Lower lobe of right lung (tissue), 2 donors: ENCODE measurements at regions not wholly inside any gene's neighbourhood (a gene's known extent, or its start where the extent isn't known, plus 50 kb on each side); places are given as distances from the start of the nearest gene placed in this dataset.

Experiments used
- ATAC-seq, 2 donors: fragments of 200-7000 bp; cut with Tn5 transposase; one replicate each; pipeline ENCODE4 v1.9.1; 2020 to 2022; ENCODE audit warnings: mild to moderate bottlenecking in 2 of 2, moderate library complexity in 2 of 2
- DNase-seq: peaks from one replicate; pipeline ENCODE4 v3.0.0-alpha.2; 2020
- H3K27ac ChIP-seq: fragments of 200-600 bp; one replicate; pipeline ENCODE4 v1.8.0; 2022
- H3K27me3 ChIP-seq: fragments of 200-600 bp; one replicate; pipeline ENCODE4 v1.8.0; 2022; ENCODE audit warnings: low read depth
- H3K36me3 ChIP-seq: fragments of 200-600 bp; one replicate; pipeline ENCODE4 v1.8.0; 2022; ENCODE audit warnings: mild to moderate bottlenecking
- H3K4me1 ChIP-seq: fragments of 200-600 bp; one replicate; pipeline ENCODE4 v1.8.0; 2022
- H3K4me3 ChIP-seq: fragments of 200-600 bp; one replicate; pipeline ENCODE4 v1.8.0; 2022; ENCODE audit warnings: mild to moderate bottlenecking
- H3K9me3 ChIP-seq: fragments of 200-600 bp; one replicate; pipeline ENCODE4 v1.8.0; 2022
- intact Hi-C: fragments of 100-400 bp; cut with DNase I; formaldehyde crosslinking; loops from one replicate; pipeline ENCODE4 v1.11.0; 2022
- TF ChIP-seq, protein P1 (sequence below): fragments of 200-600 bp; IDR thresholded peaks from one replicate; pipeline ENCODE4 v1.8.0; 2022; ENCODE audit warnings: antibody characterized with exemption, mild to moderate bottlenecking
- donor health status: DM: no; HTN: yes; CAD: no; lungs with severe emphysema.

DNA sequence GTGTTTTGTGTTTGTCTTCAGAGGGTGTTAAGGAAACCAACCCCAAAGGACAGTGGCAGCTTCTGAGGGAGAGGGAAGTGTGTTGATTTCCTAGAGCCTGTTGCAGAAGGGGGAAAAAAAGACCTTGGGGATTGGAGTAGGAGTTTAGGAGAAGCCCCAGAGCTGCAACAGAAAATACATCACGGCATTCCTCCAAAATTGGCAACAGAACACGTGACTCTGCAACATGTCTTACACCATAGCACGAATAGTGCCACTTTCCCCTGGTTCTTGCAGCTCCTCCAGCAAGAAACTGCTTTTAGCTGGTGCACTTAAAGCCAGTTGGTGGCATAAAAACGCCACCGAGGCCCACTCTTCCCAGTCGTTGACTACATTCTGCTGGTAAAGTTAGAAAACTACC lies 473.0 kb downstream of the CD83 start:
- TF ChIP-seq, protein P1, sequence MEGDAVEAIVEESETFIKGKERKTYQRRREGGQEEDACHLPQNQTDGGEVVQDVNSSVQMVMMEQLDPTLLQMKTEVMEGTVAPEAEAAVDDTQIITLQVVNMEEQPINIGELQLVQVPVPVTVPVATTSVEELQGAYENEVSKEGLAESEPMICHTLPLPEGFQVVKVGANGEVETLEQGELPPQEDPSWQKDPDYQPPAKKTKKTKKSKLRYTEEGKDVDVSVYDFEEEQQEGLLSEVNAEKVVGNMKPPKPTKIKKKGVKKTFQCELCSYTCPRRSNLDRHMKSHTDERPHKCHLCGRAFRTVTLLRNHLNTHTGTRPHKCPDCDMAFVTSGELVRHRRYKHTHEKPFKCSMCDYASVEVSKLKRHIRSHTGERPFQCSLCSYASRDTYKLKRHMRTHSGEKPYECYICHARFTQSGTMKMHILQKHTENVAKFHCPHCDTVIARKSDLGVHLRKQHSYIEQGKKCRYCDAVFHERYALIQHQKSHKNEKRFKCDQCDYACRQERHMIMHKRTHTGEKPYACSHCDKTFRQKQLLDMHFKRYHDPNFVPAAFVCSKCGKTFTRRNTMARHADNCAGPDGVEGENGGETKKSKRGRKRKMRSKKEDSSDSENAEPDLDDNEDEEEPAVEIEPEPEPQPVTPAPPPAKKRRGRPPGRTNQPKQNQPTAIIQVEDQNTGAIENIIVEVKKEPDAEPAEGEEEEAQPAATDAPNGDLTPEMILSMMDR = no peak
- intact Hi-C loops = no loop called here

DNA sequence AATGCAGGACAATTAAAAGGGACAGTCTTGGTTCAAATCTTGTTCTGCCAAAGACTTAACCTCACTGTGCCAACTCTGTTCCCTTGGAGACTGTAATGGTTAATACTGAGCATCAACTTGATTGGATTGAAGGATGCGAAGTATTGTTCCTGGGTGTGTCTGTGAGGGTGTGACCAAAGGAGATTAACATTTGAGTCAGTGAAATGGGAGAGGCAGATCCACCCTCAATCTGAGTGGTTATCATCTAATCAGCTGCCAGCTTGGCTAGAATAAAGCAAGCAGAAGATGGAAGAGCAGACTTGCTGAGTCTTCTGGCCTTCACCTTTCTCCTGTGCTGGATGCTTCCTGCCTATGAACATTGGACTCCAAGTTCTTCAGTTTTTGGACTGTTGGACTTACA lies 474.4 kb downstream of the CD83 start:
- Histone ChIP-seq H3K4me1 (no peaks in the 10 kb centered on the region), H3K36me3 (no peaks in the 10 kb centered on the region), H3K4me3 (no peak overlapping the region), H3K27me3 (no peaks in the 10 kb centered on the region), H3K27ac (no peak overlapping the region), H3K9me3 (no peaks in the 10 kb centered on the region)
- DNase-seq (no peak), ATAC-seq (no peak)
- TF ChIP-seq, protein P1 = no peak
- intact Hi-C loops = no loop called here

More for the DNA sequence above, 473.0 kb downstream of the CD83 start:
- no peak for ATAC-seq
- Histone ChIP-seq H3K4me3 (no peak overlapping the region), H3K27ac (no peak overlapping the region), H3K4me1 (no peaks in the 10 kb centered on the region), H3K36me3 (no peaks in the 10 kb centered on the region), H3K9me3 (no peaks in the 10 kb centered on the region), H3K27me3 (no peaks in the 10 kb centered on the region)
- DNase-seq = no peak

DNA sequence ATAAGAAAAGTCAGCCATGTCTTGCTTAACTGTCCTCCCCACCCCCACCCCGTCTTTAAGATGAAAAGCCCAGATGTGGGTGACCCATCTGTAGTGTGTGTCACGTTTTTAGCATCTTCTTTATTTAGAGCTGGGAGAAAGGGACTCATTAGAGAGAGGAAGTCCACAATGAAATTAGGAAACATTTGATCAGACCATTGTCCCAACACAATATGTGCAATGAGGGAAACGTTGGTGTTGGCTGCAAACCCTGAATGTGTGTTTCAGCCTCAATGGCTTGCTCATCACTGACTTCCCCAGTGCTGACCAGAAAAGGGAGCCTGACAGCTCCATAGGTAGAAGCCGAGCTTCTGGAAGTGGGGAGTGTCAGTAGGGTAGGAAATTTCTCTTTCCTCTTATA lies 475.7 kb downstream of the CD83 start:
- no peaks in the 10 kb centered on the region for H3K36me3 ChIP-seq
- no peak overlapping the region for H3K4me3 ChIP-seq
- no peaks in the 10 kb centered on the region for H3K4me1 ChIP-seq
- H3K27me3 ChIP-seq = no peaks in the 10 kb centered on the region
- TF ChIP-seq, protein P1 = no peak
- intact Hi-C loops = no loop called here
- H3K9me3 ChIP-seq = no peaks in the 10 kb centered on the region
- ATAC-seq (no peak), DNase-seq (no peak)
- no peak overlapping the region for H3K27ac ChIP-seq

DNA sequence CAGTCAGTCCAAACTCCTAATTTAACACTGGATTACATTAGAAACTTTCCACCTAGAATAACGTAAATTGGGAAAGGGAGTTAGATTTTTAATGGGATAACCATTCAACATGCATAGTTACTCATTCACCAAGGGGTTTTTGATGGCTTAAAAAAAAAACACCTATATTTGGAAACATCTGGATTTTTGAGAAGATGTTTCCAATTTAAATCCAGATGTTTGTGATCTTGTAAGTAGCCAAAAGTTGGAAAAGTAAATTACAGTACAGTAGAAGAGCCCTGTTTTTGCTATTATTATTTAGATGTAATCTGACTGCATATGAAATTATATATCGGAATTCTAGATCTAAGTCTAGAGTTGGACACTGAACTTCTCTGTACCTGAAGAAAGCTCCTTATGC lies 478.2 kb downstream of the CD83 start:
- Histone ChIP-seq H3K27me3 (no peaks in the 10 kb centered on the region), H3K27ac (no peak overlapping the region), H3K36me3 (no peaks in the 10 kb centered on the region), H3K4me3 (no peak overlapping the region), H3K9me3 (no peaks in the 10 kb centered on the region), H3K4me1 (no peaks in the 10 kb centered on the region)
- ATAC-seq (no peak), DNase-seq (no peak)
- TF ChIP-seq, protein P1 = no peak
- intact Hi-C loops = no loop called here

DNA sequence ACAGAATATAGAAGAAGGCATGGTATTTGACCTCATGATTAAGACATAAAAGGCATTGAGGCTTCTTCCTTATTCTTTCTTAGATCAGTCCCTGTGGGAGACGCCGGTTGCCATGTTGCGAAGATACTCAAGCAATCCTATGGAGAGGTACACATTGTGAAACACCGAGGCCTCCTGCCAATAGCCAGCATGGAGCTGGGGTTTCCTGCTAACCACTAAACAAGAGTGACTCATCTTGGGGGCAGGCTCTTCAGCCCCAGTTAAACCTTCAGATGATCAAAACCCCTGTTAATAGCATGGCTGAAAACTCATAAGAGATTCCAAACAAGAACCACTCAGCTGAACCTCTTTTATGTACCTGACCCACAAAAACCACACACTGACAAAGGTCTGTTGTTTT lies 478.8 kb downstream of the CD83 start:
- no peaks in the 10 kb centered on the region for H3K9me3 ChIP-seq
- H3K36me3 ChIP-seq = no peaks in the 10 kb centered on the region
- intact Hi-C loops = no loop called here
- no peak overlapping the region for H3K4me3 ChIP-seq
- peak; percentile 78 for DNase-seq
- peak; percentile 61 to 64 for ATAC-seq
- H3K27me3 ChIP-seq = no peaks in the 10 kb centered on the region
- TF ChIP-seq, protein P1 = no peak
- H3K27ac ChIP-seq = no peak overlapping the region
- H3K4me1 ChIP-seq = no peaks in the 10 kb centered on the region

DNA sequence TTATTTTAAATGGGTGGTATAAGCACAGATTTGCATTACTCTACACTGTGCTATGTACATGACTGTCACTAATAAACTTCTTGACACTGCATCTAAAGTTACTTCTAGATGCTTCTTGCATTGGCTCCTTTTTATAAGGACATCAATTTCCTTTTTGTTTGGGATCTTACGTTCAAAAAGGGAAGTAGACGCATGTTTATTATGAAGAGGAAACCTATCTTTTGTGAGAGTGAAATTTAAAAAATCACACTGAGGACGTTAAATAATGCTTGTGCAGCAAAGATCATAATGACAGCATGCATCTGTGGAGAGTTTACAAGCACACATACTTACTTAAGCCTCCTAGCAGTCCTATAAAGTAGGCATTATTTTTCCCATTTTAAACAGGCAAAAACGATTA lies 479.5 kb downstream of the CD83 start:
- H3K27me3 ChIP-seq = no peaks in the 10 kb centered on the region
- ATAC-seq (no peak), DNase-seq (no peak)
- no peaks in the 10 kb centered on the region for H3K4me1 ChIP-seq
- H3K27ac ChIP-seq = no peak overlapping the region
- no peak overlapping the region for H3K4me3 ChIP-seq
- intact Hi-C loops = no loop called here
- H3K9me3 ChIP-seq = no peaks in the 10 kb centered on the region
- no peaks in the 10 kb centered on the region for H3K36me3 ChIP-seq
- TF ChIP-seq, protein P1 = no peak
